Fibroblast of lung (primary cell): ENCODE measurements at regions not wholly inside any gene's neighbourhood (a gene's known extent, or its start where the extent isn't known, plus 50 kb on each side); places are given as distances from the start of the nearest gene placed in this dataset.
"Not testable (repeated sequence)": the region's sequence is repeated elsewhere in the genome, so short reads cannot be mapped to it uniquely, and the experiment has no call there.

Source experiments
- DNase-seq, 2 donors: peaks; one replicate each; pipeline versions ENCODE4 v3.0.0 to v3.0.0-alpha.2; 2010; ENCODE audit warnings: low read depth in 2 of 2
- H2AFZ ChIP-seq: 2 replicates; pipeline ENCODE4 v1.5.1; 2012; ENCODE audit warnings: low read length, control low read depth, inconsistent platforms
- H3K27ac ChIP-seq: 2 replicates; pipeline ENCODE4 v1.5.1; 2011; ENCODE audit warnings: low read length, control low read depth; ENCODE audit not compliant: insufficient read depth
- H3K27me3 ChIP-seq: 2 replicates; pipeline ENCODE4 v1.5.1; 2011; ENCODE audit warnings: mild to moderate bottlenecking, low read length; ENCODE audit not compliant: control insufficient read depth, insufficient read depth
- H3K36me3 ChIP-seq: 2 replicates; pipeline ENCODE4 v1.5.1; 2011; ENCODE audit warnings: low read length; ENCODE audit not compliant: control insufficient read depth, insufficient read depth
- H3K4me1 ChIP-seq: 2 replicates; pipeline ENCODE4 v1.5.1; 2011; ENCODE audit warnings: low read length; ENCODE audit not compliant: control insufficient read depth, insufficient read depth; ENCODE audit errors: extremely low read depth
- H3K4me2 ChIP-seq: 2 replicates; pipeline ENCODE4 v1.5.1; 2011; ENCODE audit warnings: low read length, control low read depth; ENCODE audit not compliant: insufficient read depth; ENCODE audit errors: extremely low read depth
- H3K4me3 ChIP-seq, 4 experiments: fragments of 200-600 bp in 1 of 4; sonication (generic) in 1 of 4; replicated peaks in 1 of 4; 2 replicates each; pipeline ENCODE4 v1.5.1; 2011 to 2016; ENCODE audit warnings: low read length in 4 of 4, low read depth in 3 of 4, mild to moderate bottlenecking in 3 of 4, control low read depth in 2 of 4, inconsistent platforms in 1 of 4, mixed read lengths in 1 of 4; ENCODE audit not compliant: insufficient read depth in 1 of 4; ENCODE audit errors: control extremely low read depth in 1 of 4
- H3K79me2 ChIP-seq: 2 replicates; pipeline ENCODE4 v1.5.1; 2012; ENCODE audit warnings: mild to moderate bottlenecking, low read length, inconsistent platforms; ENCODE audit not compliant: control insufficient read depth, insufficient read depth
- H3K9ac ChIP-seq: 2 replicates; pipeline ENCODE4 v1.5.1; 2011; ENCODE audit warnings: mild to moderate bottlenecking, low read length, control low read depth; ENCODE audit not compliant: insufficient read depth
- H3K9me3 ChIP-seq: 2 replicates; pipeline ENCODE4 v1.5.1; 2012; ENCODE audit warnings: low read depth, low read length; ENCODE audit not compliant: control insufficient read depth, insufficient read depth
- H4K20me1 ChIP-seq: 2 replicates; pipeline ENCODE4 v1.5.1; 2011; ENCODE audit warnings: low read length; ENCODE audit not compliant: control insufficient read depth, insufficient read depth; ENCODE audit errors: extremely low read depth
- EZH2 ChIP-seq: IDR thresholded peaks from 2 replicates; pipeline ENCODE4 v1.5.1; 2012; ENCODE audit warnings: low read length, control low read depth, mild to moderate bottlenecking; ENCODE audit errors: missing control alignments
- TF ChIP-seq, protein P1 (sequence below), 2 donors: IDR thresholded peaks in 1 of 2; conservative IDR thresholded peaks in 1 of 2; 1 replicate in 1 of 2; 2 replicates in 1 of 2; pipeline ENCODE4 v1.5.1; 2011 to 2012; ENCODE audit warnings: low read length in 2 of 2, control low read depth in 1 of 2, inconsistent platforms in 1 of 2, low read depth in 1 of 2, mild to moderate bottlenecking in 1 of 2

DNA sequence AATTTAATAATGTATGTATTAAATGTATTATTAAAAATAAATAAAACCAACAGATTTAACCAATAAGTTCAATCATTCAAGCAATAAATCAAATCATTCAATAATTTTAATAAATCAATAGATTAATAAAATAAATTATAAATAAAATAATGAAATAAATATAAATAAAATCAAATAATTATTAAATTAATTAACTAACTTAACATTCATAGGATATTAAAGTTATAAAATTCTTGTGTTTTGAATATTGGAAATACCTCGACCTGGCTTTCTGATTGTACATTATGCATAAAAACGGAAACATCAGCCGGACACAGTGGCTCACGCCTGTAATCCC is 182.2 kb downstream of the BANP start:
- no peak for DNase-seq
- Histone ChIP-seq H2AFZ (no peak overlapping the region), H3K9me3 (no peaks in the 10 kb centered on the region), H3K79me2 (no peaks in the 10 kb centered on the region), H3K27me3 (no peaks in the 10 kb centered on the region), H3K9ac (no peak overlapping the region), H4K20me1 (no peaks in the 10 kb centered on the region), H3K4me2 (no peak overlapping the region), H3K4me1 (no peaks in the 10 kb centered on the region), H3K36me3 (no peaks in the 10 kb centered on the region), H3K27ac (no peak overlapping the region), H3K4me3 (no peak overlapping the region)
- TF ChIP-seq, protein P1, sequence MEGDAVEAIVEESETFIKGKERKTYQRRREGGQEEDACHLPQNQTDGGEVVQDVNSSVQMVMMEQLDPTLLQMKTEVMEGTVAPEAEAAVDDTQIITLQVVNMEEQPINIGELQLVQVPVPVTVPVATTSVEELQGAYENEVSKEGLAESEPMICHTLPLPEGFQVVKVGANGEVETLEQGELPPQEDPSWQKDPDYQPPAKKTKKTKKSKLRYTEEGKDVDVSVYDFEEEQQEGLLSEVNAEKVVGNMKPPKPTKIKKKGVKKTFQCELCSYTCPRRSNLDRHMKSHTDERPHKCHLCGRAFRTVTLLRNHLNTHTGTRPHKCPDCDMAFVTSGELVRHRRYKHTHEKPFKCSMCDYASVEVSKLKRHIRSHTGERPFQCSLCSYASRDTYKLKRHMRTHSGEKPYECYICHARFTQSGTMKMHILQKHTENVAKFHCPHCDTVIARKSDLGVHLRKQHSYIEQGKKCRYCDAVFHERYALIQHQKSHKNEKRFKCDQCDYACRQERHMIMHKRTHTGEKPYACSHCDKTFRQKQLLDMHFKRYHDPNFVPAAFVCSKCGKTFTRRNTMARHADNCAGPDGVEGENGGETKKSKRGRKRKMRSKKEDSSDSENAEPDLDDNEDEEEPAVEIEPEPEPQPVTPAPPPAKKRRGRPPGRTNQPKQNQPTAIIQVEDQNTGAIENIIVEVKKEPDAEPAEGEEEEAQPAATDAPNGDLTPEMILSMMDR (conservative IDR thresholded peaks at IDR 0.05 in 1 of 2, IDR thresholded peaks at IDR 0.05 in 1 of 2; ENCODE audit: low read depth in 1 of 2, low read length in 2 of 2) = no peak
- no peak for TF ChIP-seq EZH2

DNA sequence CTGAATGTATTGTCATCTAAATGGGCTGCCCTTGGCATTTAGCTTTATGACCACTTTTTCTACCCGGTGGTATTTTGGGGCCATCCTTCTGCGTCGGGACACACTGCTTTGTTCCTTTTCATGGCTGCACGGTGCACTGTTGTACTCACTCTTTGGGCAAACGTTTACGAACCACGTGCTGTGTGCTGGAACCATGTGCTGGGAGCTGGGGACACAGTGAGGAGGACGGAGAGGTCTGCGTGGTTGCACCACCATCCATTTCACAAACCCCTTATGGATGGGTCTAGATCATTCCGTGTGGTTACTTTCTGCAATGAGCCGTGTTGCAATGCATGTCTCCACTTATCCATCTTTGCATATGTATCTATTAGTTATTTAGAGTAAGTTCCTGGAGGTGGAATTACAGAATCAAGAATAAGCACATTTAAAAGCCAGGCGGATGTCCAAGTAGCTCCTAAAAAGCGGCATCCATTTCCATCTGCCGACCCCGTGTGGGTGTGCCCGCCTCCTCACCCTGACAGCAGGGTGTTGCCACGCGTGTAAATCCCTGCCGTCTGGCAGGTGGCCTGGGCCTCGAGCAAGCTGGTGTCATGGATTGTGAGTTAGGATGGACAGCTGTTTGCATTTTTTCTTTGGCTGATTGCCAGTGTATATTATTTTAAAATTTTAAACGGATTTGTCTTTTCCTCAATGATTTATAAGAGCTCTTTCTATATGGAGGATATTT is 183.1 kb downstream of the BANP start:
- not testable (repeated sequence) for H3K27ac ChIP-seq, H3K9ac ChIP-seq, H3K4me2 ChIP-seq, H4K20me1 ChIP-seq, H3K4me1 ChIP-seq, H3K79me2 ChIP-seq, H3K4me3 ChIP-seq, DNase-seq, H3K27me3 ChIP-seq, H3K36me3 ChIP-seq, H3K9me3 ChIP-seq, H2AFZ ChIP-seq

DNA sequence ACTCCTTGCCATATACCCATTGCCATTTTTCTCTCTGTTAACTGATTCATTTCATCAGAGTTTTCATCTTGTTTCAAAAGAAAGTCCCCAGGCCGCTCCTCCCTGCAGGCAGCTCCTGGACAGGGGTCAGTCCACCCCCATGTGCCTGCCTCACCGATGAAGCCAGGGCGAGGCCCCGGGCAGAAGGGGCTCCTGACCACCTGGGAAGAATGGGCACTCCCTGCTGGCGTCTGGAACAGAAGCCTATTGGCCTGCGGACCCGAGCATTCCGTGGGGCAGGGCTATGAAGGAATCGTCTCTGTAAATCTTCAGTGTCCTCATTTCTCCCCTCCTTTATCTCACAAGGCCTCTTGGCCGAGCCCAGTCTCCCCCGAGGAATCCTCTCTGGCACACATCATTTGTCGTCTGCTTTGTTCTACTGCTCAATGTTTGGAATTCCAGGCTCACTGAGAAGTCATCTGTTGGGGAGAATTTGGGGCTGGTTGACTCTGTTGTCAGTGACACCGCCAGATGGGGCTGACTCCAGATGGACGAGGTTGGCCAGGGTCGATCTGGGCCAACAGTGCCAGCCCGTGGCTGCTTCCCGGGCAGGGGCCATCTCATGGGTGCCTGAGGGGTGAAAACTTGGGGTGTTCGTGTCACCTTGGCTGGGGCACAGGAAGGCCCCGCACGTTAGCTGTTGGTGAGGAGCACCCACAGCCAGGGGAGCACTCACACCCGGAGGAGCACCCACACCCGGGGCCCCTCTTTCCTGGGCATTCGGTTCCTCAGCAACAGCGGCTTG is 183.9 kb downstream of the BANP start:
- H3K4me1 ChIP-seq, H3K79me2 ChIP-seq, H3K4me3 ChIP-seq, H3K9ac ChIP-seq, H3K4me2 ChIP-seq, H3K27me3 ChIP-seq, H4K20me1 ChIP-seq, H3K27ac ChIP-seq, H2AFZ ChIP-seq, DNase-seq, H3K36me3 ChIP-seq, H3K9me3 ChIP-seq: not testable (repeated sequence)

DNA sequence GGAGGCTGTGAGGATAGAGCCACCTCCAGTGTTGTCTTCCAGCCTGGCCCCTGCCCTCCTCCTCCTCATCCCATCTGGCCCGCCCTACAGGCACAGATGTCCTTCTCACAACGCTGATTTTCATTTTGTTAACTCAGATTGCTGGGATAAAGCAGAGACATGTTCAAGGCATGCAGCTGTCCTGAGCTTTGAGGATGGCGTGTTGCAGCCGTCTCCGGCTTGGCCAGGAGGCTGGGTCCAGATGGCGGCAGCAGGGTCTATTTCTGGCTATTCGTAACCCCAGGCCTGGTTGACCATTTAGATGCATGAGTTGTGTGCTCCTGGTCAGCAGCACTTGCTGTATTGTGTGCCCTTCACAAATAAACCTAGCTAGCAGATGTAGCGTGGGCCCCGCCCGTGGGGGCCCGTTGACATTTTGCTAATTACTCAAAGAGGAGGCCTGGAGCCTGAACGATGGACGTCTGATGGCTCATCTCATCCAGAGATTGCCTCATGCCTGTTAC is 185.0 kb downstream of the BANP start:
- H3K79me2 ChIP-seq, H3K4me3 ChIP-seq, DNase-seq, H2AFZ ChIP-seq, H3K4me1 ChIP-seq, H4K20me1 ChIP-seq, H3K9ac ChIP-seq, H3K4me2 ChIP-seq, H3K27me3 ChIP-seq, H3K36me3 ChIP-seq, H3K27ac ChIP-seq, H3K9me3 ChIP-seq: not testable (repeated sequence)

DNA sequence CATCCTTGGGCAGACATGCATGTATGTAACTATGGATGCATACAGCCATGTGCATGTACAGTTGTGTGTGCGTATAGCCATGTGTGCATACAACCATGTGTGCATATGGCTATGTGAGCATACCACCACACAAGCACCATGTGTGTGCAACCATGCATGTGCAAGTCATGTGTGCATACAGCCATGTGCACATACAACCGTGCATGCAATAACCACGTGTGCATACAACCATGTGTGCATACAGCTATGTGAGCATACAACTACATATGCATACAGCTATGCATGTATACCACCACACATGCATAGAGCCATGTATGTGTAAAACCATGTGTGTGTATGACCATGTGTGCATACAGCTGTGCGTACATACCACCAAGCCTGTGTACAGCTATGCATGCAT is 185.7 kb downstream of the BANP start:
- H3K4me2 ChIP-seq, H3K27ac ChIP-seq, H3K36me3 ChIP-seq, H3K4me3 ChIP-seq, H4K20me1 ChIP-seq, H3K9me3 ChIP-seq, H3K27me3 ChIP-seq, H3K4me1 ChIP-seq, H3K9ac ChIP-seq, H2AFZ ChIP-seq, DNase-seq, H3K79me2 ChIP-seq: not testable (repeated sequence)

DNA sequence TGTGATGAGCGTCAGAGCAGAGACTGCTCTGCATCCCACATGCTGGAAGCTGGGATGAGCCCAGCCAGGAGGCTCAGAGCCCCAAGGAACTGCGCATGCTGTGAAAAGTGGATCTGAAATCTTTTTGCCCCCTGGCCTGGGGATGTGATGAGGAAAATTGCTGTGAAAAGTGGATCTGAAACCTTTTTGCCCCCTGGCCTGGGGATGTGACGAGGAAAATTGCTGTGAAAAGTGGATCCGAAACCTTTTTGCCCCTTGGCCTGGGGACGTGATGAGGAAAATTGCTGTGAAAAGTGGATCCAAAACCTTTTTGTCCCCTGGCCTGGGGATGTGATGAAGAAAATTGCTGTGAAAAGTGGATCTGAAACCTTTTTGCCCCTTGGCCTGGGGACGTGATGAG is 187.9 kb downstream of the BANP start:
- not testable (repeated sequence) for H2AFZ ChIP-seq, H3K79me2 ChIP-seq, H3K36me3 ChIP-seq, DNase-seq, H3K9me3 ChIP-seq, H3K9ac ChIP-seq, H3K27ac ChIP-seq, H3K27me3 ChIP-seq, H3K4me3 ChIP-seq, H4K20me1 ChIP-seq, H3K4me2 ChIP-seq, H3K4me1 ChIP-seq
